C4-2B (cell line): ENCODE measurements at regions not wholly inside any gene's neighbourhood (a gene's known extent, or its start where the extent isn't known, plus 50 kb on each side); places are given as distances from the start of the nearest gene placed in this dataset.
"Not testable (repeated sequence)": the region's sequence is repeated elsewhere in the genome, so short reads cannot be mapped to it uniquely, and the experiment has no call there.

Experiments used
- H3K27ac ChIP-seq: fragments of 450-650 bp; 2 replicates; pipeline ENCODE4 v1.5.1; 2017
- ZFX ChIP-seq: fragments of 450-650 bp; IDR thresholded peaks from 2 replicates; pipeline ENCODE4 v1.6.1; 2017
- TF ChIP-seq, protein P1 (sequence below): fragments of 450-650 bp; conservative IDR thresholded peaks from 2 replicates; pipeline ENCODE4 v1.5.1; 2017; ENCODE audit warnings: mild to moderate bottlenecking

GRCh38 chr5:143596824-143597223, 193.3 kb upstream of the NR3C1 start:
- TF ChIP-seq, protein P1, sequence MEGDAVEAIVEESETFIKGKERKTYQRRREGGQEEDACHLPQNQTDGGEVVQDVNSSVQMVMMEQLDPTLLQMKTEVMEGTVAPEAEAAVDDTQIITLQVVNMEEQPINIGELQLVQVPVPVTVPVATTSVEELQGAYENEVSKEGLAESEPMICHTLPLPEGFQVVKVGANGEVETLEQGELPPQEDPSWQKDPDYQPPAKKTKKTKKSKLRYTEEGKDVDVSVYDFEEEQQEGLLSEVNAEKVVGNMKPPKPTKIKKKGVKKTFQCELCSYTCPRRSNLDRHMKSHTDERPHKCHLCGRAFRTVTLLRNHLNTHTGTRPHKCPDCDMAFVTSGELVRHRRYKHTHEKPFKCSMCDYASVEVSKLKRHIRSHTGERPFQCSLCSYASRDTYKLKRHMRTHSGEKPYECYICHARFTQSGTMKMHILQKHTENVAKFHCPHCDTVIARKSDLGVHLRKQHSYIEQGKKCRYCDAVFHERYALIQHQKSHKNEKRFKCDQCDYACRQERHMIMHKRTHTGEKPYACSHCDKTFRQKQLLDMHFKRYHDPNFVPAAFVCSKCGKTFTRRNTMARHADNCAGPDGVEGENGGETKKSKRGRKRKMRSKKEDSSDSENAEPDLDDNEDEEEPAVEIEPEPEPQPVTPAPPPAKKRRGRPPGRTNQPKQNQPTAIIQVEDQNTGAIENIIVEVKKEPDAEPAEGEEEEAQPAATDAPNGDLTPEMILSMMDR = no peak
- TF ChIP-seq ZFX = no peak
- H3K27ac ChIP-seq = no peak overlapping the region

- TF ChIP-seq, protein P1 = no peak
- no peak for TF ChIP-seq ZFX
- no peak overlapping the region for H3K27ac ChIP-seq
These were observed 191.7 kb upstream of the NR3C1 start for GRCh38 chr5:143594902-143595818.

DNA sequence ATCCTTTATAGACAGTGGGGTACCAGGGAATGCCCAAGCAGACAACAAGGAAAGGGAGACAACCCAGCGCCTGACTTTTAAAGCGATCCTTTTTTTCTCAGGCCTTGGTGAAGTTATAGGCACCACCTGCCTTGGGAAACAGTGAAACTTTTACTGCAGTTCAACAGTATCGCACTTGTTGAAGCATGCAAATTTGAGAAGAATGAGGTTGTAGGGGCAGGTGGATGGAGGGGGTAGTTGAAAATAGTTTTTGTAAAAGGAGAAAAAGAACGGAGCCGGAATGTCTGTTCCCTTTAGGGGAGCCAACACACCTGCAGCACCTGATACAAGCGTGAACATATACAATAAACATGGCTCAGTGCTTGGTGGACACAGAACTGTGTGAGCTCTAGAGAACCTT, 190.2 kb upstream of the NR3C1 start:
- TF ChIP-seq ZFX = no peak
- TF ChIP-seq, protein P1 = no peak
- no peak overlapping the region for H3K27ac ChIP-seq

GRCh38 chr5:143592648-143593047, 189.2 kb upstream of the NR3C1 start:
- TF ChIP-seq ZFX = no peak
- TF ChIP-seq, protein P1 = no peak
- H3K27ac ChIP-seq = no peak overlapping the region

DNA sequence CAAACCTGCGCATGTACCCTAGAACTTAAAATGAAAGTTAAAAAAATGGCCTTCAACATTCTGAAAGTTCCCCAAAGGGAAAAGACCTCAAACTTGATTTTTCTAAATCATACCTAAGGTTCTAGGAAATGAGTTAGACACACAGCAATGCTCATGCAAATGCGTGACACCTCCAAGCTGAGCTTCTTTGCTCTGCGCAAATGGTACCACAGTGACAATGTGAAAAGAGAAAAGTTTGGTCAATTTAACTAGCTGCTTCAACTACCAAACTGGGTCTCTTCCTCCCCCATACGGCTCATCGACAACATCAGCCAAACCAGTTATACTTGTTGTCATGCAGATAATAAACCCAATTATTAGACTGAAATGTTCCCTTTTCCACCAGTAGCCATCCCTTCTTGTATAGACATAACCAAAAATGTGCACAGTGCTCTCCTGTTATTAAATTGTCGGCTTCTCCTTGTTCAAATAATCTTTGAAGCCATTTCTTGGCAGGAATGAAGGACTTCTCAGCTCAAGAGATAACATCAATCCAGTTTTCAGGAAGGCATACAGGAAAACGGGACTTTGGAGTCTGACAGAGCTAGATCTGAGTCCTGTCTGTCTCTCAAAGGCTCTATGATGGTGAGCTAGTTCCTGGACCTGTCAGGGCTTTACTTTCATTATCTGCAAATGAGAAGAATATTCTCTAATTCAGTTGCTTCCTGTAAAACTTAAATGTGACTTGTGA, 185.6 kb upstream of the NR3C1 start:
- H3K27ac ChIP-seq = no peak overlapping the region; the same call in 1 of the 2 replicates
- TF ChIP-seq, protein P1 = no peak
- TF ChIP-seq ZFX = no peak

DNA sequence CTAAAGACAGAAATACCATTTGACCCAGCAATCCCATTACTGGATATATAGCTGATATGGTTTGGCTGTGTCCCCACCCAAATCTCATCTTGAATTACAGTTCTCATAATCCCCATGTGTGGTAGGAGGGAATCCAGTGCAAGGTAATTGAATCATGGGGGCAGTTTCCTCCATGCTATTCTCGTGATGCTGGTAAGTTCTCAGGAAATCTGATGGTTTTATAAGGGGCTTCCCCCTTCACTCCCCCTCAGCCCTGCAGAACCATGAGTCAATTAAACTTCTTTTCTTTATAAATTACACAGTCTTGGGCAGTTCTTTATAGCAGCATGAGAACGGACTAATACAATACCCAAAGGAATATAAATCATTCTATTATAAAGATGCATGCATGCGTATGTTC, 184.6 kb upstream of the NR3C1 start:
- not testable (repeated sequence) for H3K27ac ChIP-seq

- no peak overlapping the region for H3K27ac ChIP-seq
- no peak for TF ChIP-seq ZFX
- TF ChIP-seq, protein P1 = no peak
These were observed 183.4 kb upstream of the NR3C1 start for GRCh38 chr5:143586781-143587362.
